Limb (tissue), 2 donors: ENCODE measurements at regions not wholly inside any gene's neighbourhood (a gene's known extent, or its start where the extent isn't known, plus 50 kb on each side); places are given as distances from the start of the nearest gene placed in this dataset.
A peak's percentile ranks its signal among the peaks of the same experiment; 100 is the strongest.

Source experiments
- DNase-seq, 2 donors: peaks; one replicate each; pipeline ENCODE4 v3.0.0-alpha.2; 2016; ENCODE audit errors: extremely low spot score in 2 of 2

DNA sequence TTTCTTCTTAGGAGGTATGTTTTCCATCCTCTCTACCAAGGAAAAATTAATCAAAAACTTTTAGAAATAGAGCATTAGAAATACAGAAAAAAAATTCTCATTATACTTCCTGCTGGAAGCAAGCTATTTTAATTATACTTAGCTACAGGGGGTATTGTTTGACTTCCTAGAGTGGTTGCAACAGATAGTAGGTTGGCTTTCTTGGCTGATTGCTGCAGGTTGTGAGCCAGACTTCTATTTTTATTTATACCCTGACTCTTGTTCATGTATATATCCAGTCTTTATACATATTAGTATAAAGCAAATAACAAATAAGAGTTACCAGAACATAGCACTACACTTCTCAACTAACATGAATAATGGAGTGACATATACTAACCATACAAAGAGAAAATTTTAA is 460.8 kb upstream of the REG3G start:
- no peak for DNase-seq

DNA sequence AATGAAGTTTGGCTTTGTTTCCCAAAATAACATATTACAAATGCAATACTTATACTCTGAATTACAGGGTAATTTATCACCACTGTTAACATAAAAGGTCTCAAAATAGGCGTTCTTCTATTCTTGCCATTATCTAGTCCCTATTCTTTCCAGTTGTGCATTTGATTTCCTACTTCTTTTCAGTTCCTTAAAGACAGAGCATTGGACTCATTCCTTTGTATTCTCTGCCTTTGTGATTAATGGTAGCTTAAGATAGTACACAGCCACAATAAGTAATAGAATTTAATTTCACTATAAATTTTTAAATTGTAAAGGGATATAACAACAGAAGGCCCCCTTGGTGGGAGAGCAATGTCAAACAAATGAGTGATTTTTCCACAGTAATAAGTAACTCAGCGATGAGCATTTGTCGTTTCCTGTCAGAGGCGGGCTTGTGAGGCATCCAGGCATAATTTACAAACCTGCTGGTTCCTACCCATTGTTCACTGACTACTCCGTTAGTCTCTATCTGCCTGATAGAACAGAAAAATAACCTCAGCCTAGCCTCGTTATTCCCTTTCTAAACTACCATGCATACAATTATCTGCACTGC is 456.6 kb upstream of the REG3G start:
- no peak for DNase-seq

- DNase-seq: no peak
Measured at GRCh38 chr2:78576409-78576808, 449.1 kb upstream of the REG3G start.

DNA sequence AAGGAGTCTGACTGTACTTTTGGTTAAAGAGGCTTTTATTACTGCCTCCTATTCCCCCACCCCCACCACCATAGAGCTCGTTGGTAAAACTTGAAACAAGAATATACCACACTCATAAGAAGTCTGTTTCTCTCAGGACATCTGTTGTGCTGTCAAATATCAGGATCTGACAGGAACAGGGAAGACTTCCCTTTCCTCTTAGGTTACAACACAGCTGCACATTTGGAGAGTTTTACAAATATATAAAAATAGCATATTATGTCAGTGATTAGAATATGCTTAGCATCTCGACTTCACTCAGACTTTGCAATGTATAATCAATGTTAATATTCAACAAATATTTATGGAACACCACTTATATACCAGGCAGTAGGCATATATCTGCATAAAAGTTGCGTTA is 439.6 kb upstream of the REG3G start:
- peak in 1 of 2 donors; percentile 19 for DNase-seq

DNA sequence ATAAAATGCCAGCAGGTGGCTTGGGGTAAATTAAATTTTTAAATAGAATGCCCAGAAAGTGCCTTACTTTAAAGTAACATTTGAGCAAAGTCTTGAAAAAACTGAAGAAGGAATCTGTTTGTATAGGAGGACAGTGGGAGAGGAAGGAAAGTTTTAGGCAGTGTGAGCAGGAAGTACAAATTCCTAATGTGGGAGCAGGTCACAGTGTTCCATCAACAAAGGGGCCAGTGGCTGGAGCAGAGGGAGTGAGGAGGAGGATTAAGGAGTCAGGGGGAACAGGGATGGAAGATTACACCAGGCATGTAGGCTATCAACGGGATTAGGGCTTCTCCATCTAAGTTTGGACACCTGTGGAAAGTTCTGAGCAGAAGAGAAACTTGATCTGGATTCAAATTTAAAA is 439.2 kb upstream of the REG3G start:
- no peak for DNase-seq

GRCh38 chr2:78589871-78590270 is 435.6 kb upstream of the REG3G start:
- DNase-seq: no peak

GRCh38 chr2:78592491-78592890 is 433.0 kb upstream of the REG3G start:
- DNase-seq: no peak

DNA sequence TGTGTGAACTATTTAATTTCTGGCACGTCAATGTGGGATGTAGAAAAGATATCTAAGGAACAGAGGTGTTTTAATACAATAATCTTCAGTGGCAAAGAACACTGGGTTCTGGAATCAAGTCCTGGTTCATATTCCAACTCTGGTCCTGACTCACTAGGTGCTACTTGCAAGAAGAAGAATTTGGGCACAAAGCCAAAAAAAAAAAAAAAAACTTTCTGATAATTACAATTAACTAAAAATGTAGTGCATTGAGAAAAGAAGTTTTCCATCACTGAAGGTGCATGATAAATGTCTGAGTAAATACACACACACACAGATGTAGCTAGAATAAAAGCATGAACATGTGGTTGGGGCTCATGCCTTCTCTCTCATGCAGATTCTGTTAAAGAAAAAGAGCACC is 424.4 kb upstream of the REG3G start:
- DNase-seq: no peak

GRCh38 chr2:78602862-78603261 is 422.6 kb upstream of the REG3G start:
- DNase-seq: no peak

DNA sequence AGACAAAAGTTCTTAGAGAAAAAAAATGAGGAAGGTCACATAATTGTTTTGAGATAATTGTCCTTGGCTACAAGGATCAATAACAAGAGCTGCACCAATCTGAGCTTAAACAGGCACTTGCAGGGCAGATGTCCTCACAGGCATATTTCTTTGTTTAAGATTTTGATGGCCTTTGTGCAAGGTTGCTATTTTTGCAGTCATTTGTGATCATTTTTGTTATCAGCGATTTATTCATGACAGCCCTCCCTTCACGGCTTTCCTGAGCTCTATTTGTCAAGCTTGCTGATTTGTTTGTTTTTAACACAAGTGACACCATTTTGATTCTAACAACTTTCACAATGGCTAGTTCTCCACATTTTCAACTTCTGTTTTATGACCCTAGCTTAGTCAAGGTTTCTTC is 418.6 kb upstream of the REG3G start:
- DNase-seq: no peak

GRCh38 chr2:78614726-78615125 is 410.8 kb upstream of the REG3G start:
- DNase-seq: peak in 1 of 2 donors; percentile 9

DNA sequence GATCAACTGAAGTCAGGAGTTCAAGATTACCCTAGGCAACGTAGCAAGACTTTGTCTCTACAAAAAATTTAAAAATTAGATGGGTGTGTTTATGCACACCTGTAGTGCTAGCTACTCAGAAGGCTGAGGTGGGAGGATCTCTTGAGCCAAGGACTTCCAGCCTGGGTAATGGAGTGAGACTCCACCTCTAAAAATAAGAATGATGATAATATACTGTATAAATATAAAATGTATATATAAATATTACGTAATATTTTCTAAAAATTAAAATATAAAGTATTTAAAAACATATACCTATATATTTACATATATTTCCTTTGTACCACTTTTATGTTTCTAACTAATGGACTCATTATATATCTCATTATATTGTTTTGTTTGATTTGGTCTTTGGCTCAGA is 409.5 kb upstream of the REG3G start:
- no peak for DNase-seq

GRCh38 chr2:78634425-78634824 is 391.1 kb upstream of the REG3G start:
- no peak for DNase-seq

DNA sequence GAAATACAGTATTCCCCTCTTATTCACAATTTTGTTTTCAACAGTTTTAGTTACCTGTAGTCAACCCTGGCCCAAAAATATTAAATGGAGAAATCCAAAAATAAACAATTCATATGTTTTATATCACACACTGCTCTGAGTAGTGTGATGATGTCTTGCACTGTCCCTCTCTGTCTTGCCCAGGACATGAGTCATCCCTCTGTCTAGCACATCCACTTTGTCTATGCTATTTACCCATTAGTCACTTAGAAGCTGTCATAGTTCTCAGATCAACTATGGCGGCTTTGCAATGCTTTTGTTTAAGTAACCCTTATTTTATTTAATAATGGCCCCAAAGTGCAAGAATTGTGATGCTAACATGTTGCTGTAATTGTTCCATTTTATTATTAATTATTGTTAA is 380.6 kb upstream of the REG3G start:
- no peak for DNase-seq

DNA sequence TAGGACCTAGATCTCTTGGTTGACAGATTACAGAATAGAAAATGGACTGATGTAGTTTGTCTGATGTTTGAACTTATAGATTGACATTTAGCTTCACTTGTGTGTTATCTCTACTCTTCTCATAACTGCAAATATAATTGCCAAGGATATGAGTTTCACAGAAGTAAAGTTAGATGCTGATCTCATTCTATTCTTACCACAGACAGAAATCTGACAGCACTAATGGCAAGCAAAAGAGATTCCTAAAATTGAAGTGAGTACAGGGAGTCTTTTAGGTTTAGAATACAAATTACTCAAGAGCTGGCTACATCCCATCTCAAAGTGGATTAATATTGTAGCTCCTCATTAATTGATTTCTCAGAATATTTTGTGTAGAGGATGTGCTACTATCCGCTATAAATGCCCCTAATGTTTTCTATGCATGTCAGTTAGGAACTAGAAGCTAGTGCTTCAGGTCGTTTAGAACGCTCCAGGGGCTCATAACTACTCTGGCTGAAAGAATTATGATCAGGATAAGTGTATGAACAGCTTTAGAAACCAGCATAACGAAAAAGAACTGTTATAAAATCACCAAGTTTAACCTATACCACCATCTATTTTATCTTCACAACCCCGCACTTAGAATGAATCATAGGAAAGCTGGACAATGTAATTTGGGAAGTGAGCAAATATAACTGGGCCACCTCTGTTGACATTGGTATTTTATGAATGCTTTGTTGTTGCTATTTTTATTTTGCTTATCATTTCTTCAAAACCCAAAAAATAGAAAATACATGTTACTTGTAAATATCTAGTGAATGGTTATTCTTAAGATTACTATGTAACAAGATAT is 378.8 kb upstream of the REG3G start:
- no peak for DNase-seq

GRCh38 chr2:78648558-78648957 is 376.9 kb upstream of the REG3G start:
- no peak for DNase-seq

DNA sequence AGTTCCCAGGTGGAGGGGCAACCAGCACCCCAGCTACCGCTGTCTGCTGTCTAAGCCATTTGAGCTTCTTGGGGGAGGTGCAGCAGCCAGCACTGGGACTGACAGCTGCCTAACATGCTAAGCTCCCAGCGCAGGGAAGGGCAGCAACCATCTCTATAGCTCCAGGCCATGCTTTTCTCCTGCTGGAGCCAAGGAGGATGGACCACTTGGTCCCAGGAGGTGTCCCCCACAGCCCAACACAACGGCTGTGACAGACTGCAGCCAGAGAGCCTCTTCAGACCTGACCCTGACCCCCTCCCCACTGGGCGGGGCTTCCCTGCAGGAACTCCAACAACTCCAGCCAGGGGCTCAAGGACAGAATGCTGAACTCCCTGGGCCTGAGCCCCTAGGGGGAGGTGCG is 370.6 kb upstream of the REG3G start:
- no peak for DNase-seq

- no peak for DNase-seq
Measured at GRCh38 chr2:78676921-78677696, 348.4 kb upstream of the REG3G start.

DNA sequence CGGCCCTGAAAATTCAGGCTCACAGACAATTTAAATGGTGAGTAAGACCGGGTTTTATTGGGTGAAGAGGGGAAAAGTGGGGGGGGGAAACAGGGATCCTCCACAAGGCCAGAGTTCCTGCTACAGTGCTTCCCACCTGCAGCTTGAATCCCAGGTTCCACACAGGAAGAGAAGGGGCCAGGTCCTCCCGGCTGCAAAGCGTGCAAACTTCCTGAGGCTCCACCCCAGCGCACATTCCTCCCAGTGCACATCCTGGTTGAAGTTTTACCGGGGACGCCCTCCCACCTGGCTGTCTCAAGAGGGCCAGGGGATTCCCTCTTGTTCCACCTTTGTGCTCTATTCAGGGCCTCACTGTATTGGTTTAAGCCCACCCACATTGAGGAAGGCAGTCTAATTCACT is 347.7 kb upstream of the REG3G start:
- no peak for DNase-seq

DNA sequence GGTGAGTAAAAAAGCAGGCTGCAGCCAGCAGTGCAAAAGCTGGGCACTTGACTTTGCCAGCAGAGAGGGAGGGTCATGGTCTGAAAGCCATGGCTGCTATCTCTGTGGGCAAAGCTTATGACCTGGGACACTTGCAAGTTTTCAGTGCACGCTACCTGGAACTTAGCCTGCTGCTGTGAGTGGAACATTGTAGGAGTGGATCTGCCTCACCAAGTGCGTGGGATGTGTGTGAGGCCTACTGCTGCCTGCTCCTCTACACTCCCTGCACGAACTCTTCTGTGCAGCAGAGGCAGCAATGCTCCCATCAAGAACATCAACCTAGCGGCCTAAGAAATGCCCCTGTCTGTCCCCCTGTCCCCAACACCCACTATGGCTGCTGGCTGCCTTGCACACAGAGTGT is 344.1 kb upstream of the REG3G start:
- DNase-seq: no peak

DNA sequence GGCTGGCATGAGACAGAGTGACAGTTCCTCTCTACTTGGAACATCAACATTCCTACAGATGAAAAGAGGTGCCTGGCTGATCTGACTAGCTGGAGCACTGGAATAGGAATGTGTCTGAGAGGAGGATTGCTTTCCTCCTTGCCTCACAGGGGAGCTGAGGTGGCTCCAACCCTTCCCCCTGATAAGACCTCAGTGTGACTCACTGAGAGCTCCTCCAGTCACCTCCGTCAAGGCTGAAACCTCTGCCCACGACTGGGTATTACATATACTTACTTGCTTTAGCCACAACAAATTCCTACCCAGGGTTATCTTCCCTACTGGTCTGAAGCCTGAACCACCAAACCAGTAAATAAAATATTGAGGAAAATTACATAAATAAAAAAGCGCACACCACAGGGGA is 342.7 kb upstream of the REG3G start:
- DNase-seq: no peak

- no peak for DNase-seq
Measured at GRCh38 chr2:78686625-78687153, 338.8 kb upstream of the REG3G start.
